ENCODE measurements at regions not wholly inside any gene's neighbourhood (a gene's known extent, or its start where the extent isn't known, plus 50 kb on each side); places are given as distances from the start of the nearest gene placed in this dataset.

DNA sequence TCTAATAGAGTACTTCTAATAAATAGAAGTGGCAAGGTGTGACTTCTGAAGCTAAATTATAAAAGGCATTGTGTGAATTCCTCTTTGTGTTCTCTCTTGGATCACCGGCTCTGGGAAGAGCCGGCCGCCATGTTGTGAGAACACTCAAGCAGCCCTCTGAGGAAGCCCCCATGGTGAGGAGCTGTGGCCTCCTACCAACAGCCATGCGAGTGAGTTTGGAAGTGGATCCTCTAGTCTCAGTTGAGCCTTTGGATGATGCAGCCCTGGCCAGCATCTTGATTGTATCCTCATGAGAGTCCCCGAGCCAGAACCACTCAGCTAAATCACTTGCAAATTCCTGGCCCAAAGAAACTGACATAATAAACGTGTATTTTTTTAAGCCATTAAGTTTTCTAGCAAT lies 94.5 kb upstream of the CARD11 start:
- H3K79me1 ChIP-seq (ENCODE audit: low read length), result no peaks in the 10 kb centered on the region
- no peak overlapping the region for H3K18ac ChIP-seq (ENCODE audit: low read length)
- no peak overlapping the region for H3K4me2 ChIP-seq (ENCODE audit: low read length)
- H4K12ac ChIP-seq (ENCODE audit: low read depth, low read length), result no peak overlapping the region
- no peaks in the 10 kb centered on the region for H3K27me3 ChIP-seq (ENCODE audit: insufficient read depth, low read length)
- no peak overlapping the region for H2BK120ac ChIP-seq (ENCODE audit: insufficient read depth, low read length, poor library complexity)
- no peak overlapping the region for H3K27ac ChIP-seq (ENCODE audit: low read depth, low read length)
- H3K4me1 ChIP-seq (ENCODE audit: control insufficient read depth in 1 of 2, insufficient read depth in 2 of 2, low read length in 2 of 2), result no peaks in the 10 kb centered on the region
- no peak overlapping the region for H4K91ac ChIP-seq (ENCODE audit: low read depth, low read length)
- H3K14ac ChIP-seq (ENCODE audit: low read length), result no peak overlapping the region
- H3K4me3 ChIP-seq (ENCODE audit: low read depth, low read length), result no peak overlapping the region
- no peak overlapping the region for H3K9ac ChIP-seq (ENCODE audit: low read length)
- peaks cover 2% of the 10 kb centered on the region for H3K9me3 ChIP-seq (ENCODE audit: insufficient read depth, low read depth, low read length)
- no peak overlapping the region for H4K8ac ChIP-seq (ENCODE audit: low read depth, low read length)
- no peaks in the 10 kb centered on the region for H3K36me3 ChIP-seq (ENCODE audit: control insufficient read depth in 1 of 2, insufficient read depth in 2 of 2, low read length in 2 of 2)
- no CpG with 5 or more reads among the region's 6 CpGs for WGBS (ENCODE audit: extremely low coverage, insufficient coverage, insufficient read length)
- H2AFZ ChIP-seq (ENCODE audit: insufficient read depth, low read length, poor library complexity), result no peak overlapping the region
- H3K4ac ChIP-seq (ENCODE audit: low read depth, low read length), result no peak overlapping the region
- H2BK5ac ChIP-seq (ENCODE audit: low read depth, low read length, poor library complexity), result no peak overlapping the region
- no peak overlapping the region for H2BK12ac ChIP-seq (ENCODE audit: low read length)
- no peak for DNase-seq
- no peaks in the 10 kb centered on the region for H3K79me2 ChIP-seq (ENCODE audit: control insufficient read depth, insufficient read depth, low read length, poor library complexity)
- H3K23ac ChIP-seq (ENCODE audit: low read length), result no peak overlapping the region
- H2AK5ac ChIP-seq (ENCODE audit: low read length), result no peak overlapping the region

- Histone ChIP-seq H3K18ac (ENCODE audit: low read length) (no peak overlapping the region), H3K27me3 (ENCODE audit: insufficient read depth, low read length) (no peaks in the 10 kb centered on the region), H2BK12ac (ENCODE audit: low read length) (no peak overlapping the region), H2BK120ac (ENCODE audit: insufficient read depth, low read length, poor library complexity) (no peak overlapping the region), H4K8ac (ENCODE audit: low read depth, low read length) (no peak overlapping the region), H3K4ac (ENCODE audit: low read depth, low read length) (no peak overlapping the region), H4K12ac (ENCODE audit: low read depth, low read length) (no peak overlapping the region), H3K9me3 (ENCODE audit: insufficient read depth, low read depth, low read length) (peaks cover 2% of the 10 kb centered on the region), H2AK5ac (ENCODE audit: low read length) (no peak overlapping the region), H3K14ac (ENCODE audit: low read length) (no peak overlapping the region), H3K23ac (ENCODE audit: low read length) (no peak overlapping the region), H2AFZ (ENCODE audit: insufficient read depth, low read length, poor library complexity) (no peak overlapping the region), H3K79me2 (ENCODE audit: control insufficient read depth, insufficient read depth, low read length, poor library complexity) (no peaks in the 10 kb centered on the region), H3K9ac (ENCODE audit: low read length) (no peak overlapping the region), H4K91ac (ENCODE audit: low read depth, low read length) (no peak overlapping the region), H3K79me1 (ENCODE audit: low read length) (no peaks in the 10 kb centered on the region), H3K36me3 (ENCODE audit: control insufficient read depth in 1 of 2, insufficient read depth in 2 of 2, low read length in 2 of 2) (no peaks in the 10 kb centered on the region), H3K4me2 (ENCODE audit: low read length) (no peak overlapping the region), H3K4me3 (ENCODE audit: low read depth, low read length) (no peak overlapping the region), H3K4me1 (ENCODE audit: control insufficient read depth in 1 of 2, insufficient read depth in 2 of 2, low read length in 2 of 2) (no peaks in the 10 kb centered on the region), H3K27ac (ENCODE audit: low read depth, low read length) (no peak overlapping the region), H2BK5ac (ENCODE audit: low read depth, low read length, poor library complexity) (no peak overlapping the region)
- WGBS (ENCODE audit: extremely low coverage, insufficient coverage, insufficient read length), result no CpG with 5 or more reads among the region's 6 CpGs
- DNase-seq, result no peak
Measured at GRCh38 chr7:3138997-3139396, 95.3 kb upstream of the CARD11 start.

- Histone ChIP-seq H3K4ac (ENCODE audit: low read depth, low read length) (no peak overlapping the region), H3K4me3 (ENCODE audit: low read depth, low read length) (no peak overlapping the region), H3K4me1 (ENCODE audit: control insufficient read depth in 1 of 2, insufficient read depth in 2 of 2, low read length in 2 of 2) (no peaks in the 10 kb centered on the region), H3K9ac (ENCODE audit: low read length) (no peak overlapping the region), H2BK120ac (ENCODE audit: insufficient read depth, low read length, poor library complexity) (no peak overlapping the region), H2BK5ac (ENCODE audit: low read depth, low read length, poor library complexity) (no peak overlapping the region), H3K36me3 (ENCODE audit: control insufficient read depth in 1 of 2, insufficient read depth in 2 of 2, low read length in 2 of 2) (no peaks in the 10 kb centered on the region), H2AFZ (ENCODE audit: insufficient read depth, low read length, poor library complexity) (no peak overlapping the region), H3K14ac (ENCODE audit: low read length) (no peak overlapping the region), H3K18ac (ENCODE audit: low read length) (no peak overlapping the region), H4K8ac (ENCODE audit: low read depth, low read length) (no peak overlapping the region), H4K91ac (ENCODE audit: low read depth, low read length) (no peak overlapping the region), H3K4me2 (ENCODE audit: low read length) (no peak overlapping the region), H2AK5ac (ENCODE audit: low read length) (no peak overlapping the region), H4K12ac (ENCODE audit: low read depth, low read length) (no peak overlapping the region), H3K79me1 (ENCODE audit: low read length) (no peaks in the 10 kb centered on the region), H2BK12ac (ENCODE audit: low read length) (no peak overlapping the region), H3K23ac (ENCODE audit: low read length) (no peak overlapping the region), H3K27me3 (ENCODE audit: insufficient read depth, low read length) (no peaks in the 10 kb centered on the region), H3K79me2 (ENCODE audit: control insufficient read depth, insufficient read depth, low read length, poor library complexity) (no peaks in the 10 kb centered on the region), H3K9me3 (ENCODE audit: insufficient read depth, low read depth, low read length) (peaks cover 2% of the 10 kb centered on the region), H3K27ac (ENCODE audit: low read depth, low read length) (no peak overlapping the region)
- WGBS (ENCODE audit: extremely low coverage, insufficient coverage, insufficient read length), result no CpG with 5 or more reads among the region's 6 CpGs
- no peak for DNase-seq
Measured at GRCh38 chr7:3140834-3141233, 97.2 kb upstream of the CARD11 start.

DNA sequence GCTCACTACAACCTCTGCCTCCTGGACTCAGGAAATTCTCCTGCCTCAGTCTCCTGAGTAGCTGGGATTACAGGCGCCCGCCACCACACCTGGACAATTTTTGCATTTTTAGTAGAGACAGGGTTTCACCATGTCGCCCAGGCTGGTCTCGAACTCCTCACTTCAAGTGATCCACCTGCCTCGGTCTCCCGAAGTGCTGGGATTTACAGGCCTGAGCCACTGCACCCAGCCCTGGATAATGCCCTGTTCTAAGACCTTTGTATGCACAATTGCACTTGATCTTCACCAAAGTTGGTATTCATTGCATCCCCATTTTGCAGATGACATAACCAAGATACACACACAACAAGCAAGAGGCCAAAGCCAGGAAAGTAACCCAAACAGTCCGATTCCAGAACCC lies 97.7 kb upstream of the CARD11 start:
- Histone ChIP-seq H4K91ac (ENCODE audit: low read depth, low read length) (no peak overlapping the region), H4K8ac (ENCODE audit: low read depth, low read length) (no peak overlapping the region), H2BK120ac (ENCODE audit: insufficient read depth, low read length, poor library complexity) (no peak overlapping the region), H3K79me2 (ENCODE audit: control insufficient read depth, insufficient read depth, low read length, poor library complexity) (no peaks in the 10 kb centered on the region), H3K14ac (ENCODE audit: low read length) (no peak overlapping the region), H3K4me3 (ENCODE audit: low read depth, low read length) (no peak overlapping the region), H2BK12ac (ENCODE audit: low read length) (no peak overlapping the region), H3K27ac (ENCODE audit: low read depth, low read length) (no peak overlapping the region), H3K79me1 (ENCODE audit: low read length) (no peaks in the 10 kb centered on the region), H2BK5ac (ENCODE audit: low read depth, low read length, poor library complexity) (no peak overlapping the region), H3K4ac (ENCODE audit: low read depth, low read length) (no peak overlapping the region), H3K23ac (ENCODE audit: low read length) (no peak overlapping the region), H3K4me1 (ENCODE audit: control insufficient read depth in 1 of 2, insufficient read depth in 2 of 2, low read length in 2 of 2) (no peaks in the 10 kb centered on the region), H2AFZ (ENCODE audit: insufficient read depth, low read length, poor library complexity) (no peak overlapping the region), H3K27me3 (ENCODE audit: insufficient read depth, low read length) (no peaks in the 10 kb centered on the region), H2AK5ac (ENCODE audit: low read length) (no peak overlapping the region), H3K4me2 (ENCODE audit: low read length) (no peak overlapping the region), H3K9me3 (ENCODE audit: insufficient read depth, low read depth, low read length) (peaks cover 2% of the 10 kb centered on the region), H3K18ac (ENCODE audit: low read length) (no peak overlapping the region), H3K9ac (ENCODE audit: low read length) (no peak overlapping the region), H4K12ac (ENCODE audit: low read depth, low read length) (no peak overlapping the region), H3K36me3 (ENCODE audit: control insufficient read depth in 1 of 2, insufficient read depth in 2 of 2, low read length in 2 of 2) (no peaks in the 10 kb centered on the region)
- WGBS (ENCODE audit: extremely low coverage, insufficient coverage, insufficient read length), result no CpG with 5 or more reads among the region's 7 CpGs
- DNase-seq, result no peak

All from trophoblast cell (in vitro differentiated cells and primary cell).